CD14-positive monocyte (primary cell): ENCODE measurements at regions not wholly inside any gene's neighbourhood (a gene's known extent, or its start where the extent isn't known, plus 50 kb on each side); places are given as distances from the start of the nearest gene placed in this dataset.

Experiments used
- DNase-seq, 3 donors: peaks; one replicate each; pipeline ENCODE4 v3.0.0-alpha.2; 2011 to 2022
- H2AFZ ChIP-seq: 2 replicates; pipeline ENCODE4 v1.6.0; 2012; ENCODE audit warnings: mild to moderate bottlenecking, low read depth, low read length, inconsistent platforms; ENCODE audit not compliant: insufficient read depth, poor library complexity, severe bottlenecking
- H3K27ac ChIP-seq, 2 donors: 1 replicate in 1 of 2; 2 replicates in 1 of 2; pipeline ENCODE4 v1.5.1; 2012 to 2013; ENCODE audit warnings: low read length in 2 of 2, control low read depth in 1 of 2, inconsistent platforms in 1 of 2, low read depth in 1 of 2, mild to moderate bottlenecking in 1 of 2
- H3K27me3 ChIP-seq, 2 donors: one replicate each; pipeline versions ENCODE4 v1.6.0 to v1.6.1; 2011 to 2013; ENCODE audit warnings: low read length in 2 of 2; ENCODE audit not compliant: control insufficient read depth in 2 of 2, insufficient read depth in 2 of 2
- H3K36me3 ChIP-seq, 2 donors: replicated peaks in 1 of 2; 1 replicate in 1 of 2; 2 replicates in 1 of 2; pipeline versions ENCODE4 v1.5.1 to v1.6.1; 2012 to 2013; ENCODE audit warnings: low read length in 2 of 2, control low read depth in 1 of 2, inconsistent platforms in 1 of 2, mild to moderate bottlenecking in 1 of 2; ENCODE audit not compliant: insufficient read depth in 2 of 2, control insufficient read depth in 1 of 2
- H3K4me1 ChIP-seq, 2 donors: 1 replicate in 1 of 2; 2 replicates in 1 of 2; pipeline versions ENCODE4 v1.5.1 to v1.6.1; 2012 to 2013; ENCODE audit warnings: low read length in 2 of 2, control low read depth in 1 of 2, inconsistent platforms in 1 of 2, mild to moderate bottlenecking in 1 of 2, moderate library complexity in 1 of 2; ENCODE audit not compliant: insufficient read depth in 2 of 2, control insufficient read depth in 1 of 2
- H3K4me2 ChIP-seq: replicated peaks from 2 replicates; pipeline ENCODE3; 2012; ENCODE audit warnings: low read length, moderate library complexity, mild to moderate bottlenecking; ENCODE audit not compliant: poor library complexity, severe bottlenecking; ENCODE audit errors: extremely low read depth
- H3K4me3 ChIP-seq, 3 experiments: fragments of 200-600 bp in 1 of 3; sonication (generic) in 1 of 3; replicated peaks in 1 of 3; 1 replicate in 2 of 3; 2 replicates in 1 of 3; pipeline ENCODE4 v1.5.1; 2011 to 2013; ENCODE audit warnings: low read length in 3 of 3, mild to moderate bottlenecking in 3 of 3, control low read depth in 2 of 3, low read depth in 2 of 3, inconsistent platforms in 1 of 3, moderate library complexity in 1 of 3
- H3K79me2 ChIP-seq: 2 replicates; pipeline ENCODE4 v1.6.0; 2012; ENCODE audit warnings: mild to moderate bottlenecking, control low read depth, inconsistent platforms, low read length, moderate library complexity; ENCODE audit not compliant: insufficient read depth
- H3K9ac ChIP-seq: 2 replicates; pipeline ENCODE4 v1.6.0; 2017; ENCODE audit warnings: low read length, mild to moderate bottlenecking; ENCODE audit not compliant: insufficient read depth, poor library complexity, severe bottlenecking
- H3K9me3 ChIP-seq, 2 donors: replicated peaks in 1 of 2; 1 replicate in 1 of 2; 2 replicates in 1 of 2; pipeline versions ENCODE4 v1.5.1 to v1.6.1; 2012 to 2013; ENCODE audit warnings: low read length in 2 of 2, control low read depth in 1 of 2; ENCODE audit not compliant: control insufficient read depth in 1 of 2, insufficient read depth in 1 of 2
- H4K20me1 ChIP-seq: 2 replicates; pipeline ENCODE4 v1.6.0; 2012; ENCODE audit warnings: mild to moderate bottlenecking, low read length, control low read depth, moderate library complexity; ENCODE audit not compliant: insufficient read depth
- H3K27ac Mint-ChIP-seq, 7 donors: one replicate each; pipeline ENCODE4 v1.8.0; 2020; ENCODE audit warnings: mild to moderate bottlenecking in 7 of 7, mixed read lengths in 7 of 7, moderate library complexity in 6 of 7, inconsistent platforms in 2 of 7
- H3K27me3 Mint-ChIP-seq, 3 donors: one replicate each; pipeline ENCODE4 v1.8.0; 2021 to 2022; ENCODE audit warnings: low read depth in 3 of 3, mild to moderate bottlenecking in 3 of 3, mixed read lengths in 3 of 3, moderate library complexity in 3 of 3, inconsistent platforms in 1 of 3
- H3K36me3 Mint-ChIP-seq, 2 donors: one replicate each; pipeline ENCODE4 v1.8.0; 2020; ENCODE audit warnings: mixed read lengths in 2 of 2, inconsistent platforms in 1 of 2, mild to moderate bottlenecking in 1 of 2
- H3K4me1 Mint-ChIP-seq: one replicate; pipeline ENCODE4 v1.8.0; 2020; ENCODE audit warnings: mild to moderate bottlenecking, mixed read lengths
- H3K4me3 Mint-ChIP-seq, 2 donors: one replicate each; pipeline ENCODE4 v1.8.0; 2020; ENCODE audit warnings: mild to moderate bottlenecking in 2 of 2, mixed read lengths in 2 of 2, moderate library complexity in 1 of 2
- H3K9me3 Mint-ChIP-seq, 7 donors: one replicate each; pipeline ENCODE4 v1.8.0; 2020 to 2022; ENCODE audit warnings: mixed read lengths in 7 of 7, mild to moderate bottlenecking in 6 of 7, moderate library complexity in 6 of 7, inconsistent platforms in 2 of 7
- CTCF ChIP-seq: fragments of 200-600 bp; IDR thresholded peaks from one replicate; pipeline ENCODE4 v1.8.0; 2022; ENCODE audit warnings: antibody characterized with exemption, mild to moderate bottlenecking
- WGBS: methylation state at CpG from one replicate; pipeline ENCODE4 v1.1.5; 2013; ENCODE audit warnings: missing lambda C conversion rate; ENCODE audit not compliant: insufficient coverage; 5-methylcytosine and 5-hydroxymethylcytosine counted together
- intact Hi-C, 2 donors: fragments of 100-400 bp; cut with micrococcal nuclease; formaldehyde crosslinking; loops; one replicate each; pipeline versions ENCODE4 v1.15.0 to v1.15.1; 2023

GRCh38 chr6:164006459-164006858, 591.9 kb downstream of the QKI start:
- TF ChIP-seq CTCF = no peak
- Histone ChIP-seq H3K27ac (no peak overlapping the region), H3K27me3 (no peaks in the 10 kb centered on the region), H3K4me1 (no peaks in the 10 kb centered on the region), H3K79me2 (no peaks in the 10 kb centered on the region), H3K9me3 (peaks cover 0 to 8% of the 10 kb centered on the region in 2 donors), H3K36me3 (no peaks in the 10 kb centered on the region), H3K9ac (no peak overlapping the region), H2AFZ (no peak overlapping the region), H3K4me2 (no peak overlapping the region), H3K4me3 (no peak overlapping the region), H4K20me1 (no peaks in the 10 kb centered on the region)
- no peak for DNase-seq
- no peak overlapping the region for H3K4me3 Mint-ChIP-seq
- no peaks in the 10 kb centered on the region for H3K36me3 Mint-ChIP-seq
- WGBS = no CpG with 5 or more reads among the region's 6 CpGs
- intact Hi-C loops = no loop called here
- H3K27me3 Mint-ChIP-seq = peaks cover 0 to 2% (median 0%) of the 10 kb centered on the region in 3 donors
- H3K27ac Mint-ChIP-seq = no peak overlapping the region
- peaks cover 0 to 4% (median 2%) of the 10 kb centered on the region in 7 donors for H3K9me3 Mint-ChIP-seq
- H3K4me1 Mint-ChIP-seq = no peaks in the 10 kb centered on the region

- Histone ChIP-seq H3K9ac (no peak overlapping the region), H3K9me3 (peaks cover 0 to 8% of the 10 kb centered on the region in 2 donors), H3K4me3 (no peak overlapping the region), H3K36me3 (no peaks in the 10 kb centered on the region), H3K4me2 (no peak overlapping the region), H3K4me1 (no peaks in the 10 kb centered on the region), H3K27me3 (no peaks in the 10 kb centered on the region), H2AFZ (no peak overlapping the region), H3K79me2 (no peaks in the 10 kb centered on the region), H3K27ac (no peak overlapping the region), H4K20me1 (no peaks in the 10 kb centered on the region)
- H3K4me3 Mint-ChIP-seq = no peak overlapping the region
- WGBS = 100% methylated on average over 2 of the region's 4 CpGs
- DNase-seq = no peak
- intact Hi-C loops = no loop called here
- peaks cover 0 to 2% (median 0%) of the 10 kb centered on the region in 3 donors for H3K27me3 Mint-ChIP-seq
- no peak overlapping the region for H3K27ac Mint-ChIP-seq
- H3K36me3 Mint-ChIP-seq = no peaks in the 10 kb centered on the region
- H3K4me1 Mint-ChIP-seq = no peaks in the 10 kb centered on the region
- peaks cover 0 to 4% (median 0%) of the 10 kb centered on the region in 7 donors for H3K9me3 Mint-ChIP-seq
- no peak for TF ChIP-seq CTCF
Observed at GRCh38 chr6:164005004-164005711, 590.6 kb downstream of the QKI start.
